ENCODE measurements at regions not wholly inside any gene's neighbourhood (a gene's known extent, or its start where the extent isn't known, plus 50 kb on each side); places are given as distances from the start of the nearest gene placed in this dataset.

DNA sequence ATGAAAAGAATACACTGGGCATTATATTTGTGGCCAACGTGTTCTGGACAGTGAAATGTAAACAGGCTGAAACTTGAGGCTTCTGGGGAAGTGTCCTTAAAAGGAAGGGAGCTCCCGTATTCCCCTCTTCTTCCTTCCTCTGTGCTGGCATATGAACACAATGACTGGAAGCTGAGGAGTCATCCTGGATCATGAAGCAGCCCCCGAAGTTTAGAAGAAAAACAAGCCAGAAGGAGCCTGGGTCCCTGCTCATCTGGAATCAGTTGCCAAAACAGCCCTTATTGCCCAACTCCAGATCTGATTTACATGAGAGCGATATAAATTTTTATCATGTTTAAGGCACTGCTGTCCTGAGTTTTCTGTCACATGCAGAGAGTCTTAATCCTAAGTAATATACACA, 65.4 kb upstream of the SLC1A1 start:
- H3K4me1 ChIP-seq: no peaks in the 10 kb centered on the region
- DNase-seq (ENCODE audit: low spot score in 2 of 2): no peak
- intact Hi-C loops (cut with DNase I; ENCODE audit: low total_unique reads): no loop called here
- H3K27ac ChIP-seq: no peak overlapping the region
- H3K36me3 ChIP-seq: no peaks in the 10 kb centered on the region
- H3K4me3 ChIP-seq: no peak overlapping the region
- TF ChIP-seq, protein P1, sequence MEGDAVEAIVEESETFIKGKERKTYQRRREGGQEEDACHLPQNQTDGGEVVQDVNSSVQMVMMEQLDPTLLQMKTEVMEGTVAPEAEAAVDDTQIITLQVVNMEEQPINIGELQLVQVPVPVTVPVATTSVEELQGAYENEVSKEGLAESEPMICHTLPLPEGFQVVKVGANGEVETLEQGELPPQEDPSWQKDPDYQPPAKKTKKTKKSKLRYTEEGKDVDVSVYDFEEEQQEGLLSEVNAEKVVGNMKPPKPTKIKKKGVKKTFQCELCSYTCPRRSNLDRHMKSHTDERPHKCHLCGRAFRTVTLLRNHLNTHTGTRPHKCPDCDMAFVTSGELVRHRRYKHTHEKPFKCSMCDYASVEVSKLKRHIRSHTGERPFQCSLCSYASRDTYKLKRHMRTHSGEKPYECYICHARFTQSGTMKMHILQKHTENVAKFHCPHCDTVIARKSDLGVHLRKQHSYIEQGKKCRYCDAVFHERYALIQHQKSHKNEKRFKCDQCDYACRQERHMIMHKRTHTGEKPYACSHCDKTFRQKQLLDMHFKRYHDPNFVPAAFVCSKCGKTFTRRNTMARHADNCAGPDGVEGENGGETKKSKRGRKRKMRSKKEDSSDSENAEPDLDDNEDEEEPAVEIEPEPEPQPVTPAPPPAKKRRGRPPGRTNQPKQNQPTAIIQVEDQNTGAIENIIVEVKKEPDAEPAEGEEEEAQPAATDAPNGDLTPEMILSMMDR (IDR thresholded peaks at IDR 0.05): no peak
- no peak for TF ChIP-seq POLR2AphosphoS5 (IDR thresholded peaks at IDR 0.05)
- TF ChIP-seq POLR2A (IDR thresholded peaks at IDR 0.05): no peak
- H3K27me3 ChIP-seq: no peaks in the 10 kb centered on the region
- no peaks in the 10 kb centered on the region for H3K9me3 ChIP-seq

DNA sequence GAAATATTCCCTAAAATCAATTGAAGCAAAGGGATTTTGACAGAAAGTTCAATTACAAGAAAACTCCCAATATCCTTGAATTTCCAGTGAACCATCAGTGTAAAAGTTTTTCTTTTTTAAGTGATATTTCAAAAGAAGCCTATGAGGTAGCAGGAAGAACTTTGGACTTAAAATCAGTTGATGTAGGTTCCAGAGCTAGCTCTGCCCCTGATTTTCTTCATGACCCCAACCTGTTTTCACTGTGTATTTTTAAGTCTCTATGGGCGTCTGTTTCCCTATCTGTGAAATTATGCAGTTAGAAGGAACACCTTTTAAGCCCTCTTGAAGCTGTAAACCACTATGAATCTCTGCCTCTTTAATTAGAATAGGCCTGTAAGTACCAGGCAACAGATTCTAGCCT, 66.2 kb upstream of the SLC1A1 start:
- Histone ChIP-seq H3K9me3 (no peaks in the 10 kb centered on the region), H3K4me3 (no peak overlapping the region), H3K27me3 (no peaks in the 10 kb centered on the region), H3K36me3 (no peaks in the 10 kb centered on the region), H3K27ac (no peak overlapping the region), H3K4me1 (no peaks in the 10 kb centered on the region)
- TF ChIP-seq POLR2A (IDR thresholded peaks at IDR 0.05) (no peak), POLR2AphosphoS5 (IDR thresholded peaks at IDR 0.05) (no peak)
- TF ChIP-seq, protein P1 (IDR thresholded peaks at IDR 0.05): no peak
- intact Hi-C loops (cut with DNase I; ENCODE audit: low total_unique reads): no loop called here
- no peak for DNase-seq (ENCODE audit: low spot score in 2 of 2)

DNA sequence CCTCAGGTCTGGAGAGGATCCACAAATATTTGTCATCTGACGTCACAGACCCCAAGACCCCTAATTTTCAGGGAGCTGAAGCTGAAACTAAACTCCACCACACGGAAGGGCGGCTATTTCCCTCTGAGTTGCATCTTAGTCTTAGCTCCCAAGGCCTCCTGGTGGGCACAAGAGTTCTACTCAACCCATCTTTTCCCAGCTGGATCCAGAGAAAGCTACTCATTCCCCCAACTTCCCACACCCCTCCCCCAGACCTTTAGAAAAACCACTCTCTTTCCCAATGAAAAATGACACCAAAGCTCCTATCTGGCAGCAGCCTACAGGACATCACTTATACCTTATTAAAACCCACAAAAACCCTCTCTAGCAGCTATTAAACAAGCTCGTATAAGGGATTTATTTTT, 67.1 kb upstream of the SLC1A1 start:
- no peak for TF ChIP-seq POLR2AphosphoS5 (IDR thresholded peaks at IDR 0.05)
- TF ChIP-seq, protein P1 (IDR thresholded peaks at IDR 0.05): no peak
- TF ChIP-seq POLR2A (IDR thresholded peaks at IDR 0.05): no peak

DNA sequence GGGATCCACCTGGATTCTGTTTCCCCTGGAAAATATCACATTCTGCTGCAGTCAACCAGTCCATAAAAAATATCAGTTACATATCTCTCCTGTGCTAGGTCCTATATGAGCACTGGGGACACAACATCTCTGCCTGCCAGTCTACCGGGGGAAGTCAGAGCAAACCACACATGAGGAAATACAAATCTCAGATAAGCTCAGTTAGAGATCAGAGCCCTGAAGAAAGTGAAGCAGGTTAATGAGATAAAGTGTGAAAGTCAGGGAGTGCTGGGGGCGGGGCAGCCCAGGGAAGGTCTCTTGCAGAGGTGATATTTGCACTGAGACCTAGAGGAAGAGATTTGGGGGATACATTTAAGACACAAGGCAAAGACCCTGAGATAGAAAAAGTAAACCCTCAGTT, 67.8 kb upstream of the SLC1A1 start:
- H3K9me3 ChIP-seq: no peaks in the 10 kb centered on the region
- H3K4me3 ChIP-seq: no peak overlapping the region
- H3K27ac ChIP-seq: no peak overlapping the region
- no peaks in the 10 kb centered on the region for H3K4me1 ChIP-seq
- no peaks in the 10 kb centered on the region for H3K27me3 ChIP-seq
- no peaks in the 10 kb centered on the region for H3K36me3 ChIP-seq
- no peak for DNase-seq (ENCODE audit: low spot score in 2 of 2)
- TF ChIP-seq, protein P1 (IDR thresholded peaks at IDR 0.05): no peak
- TF ChIP-seq POLR2A (IDR thresholded peaks at IDR 0.05) (no peak), POLR2AphosphoS5 (IDR thresholded peaks at IDR 0.05) (no peak)
- intact Hi-C loops (cut with DNase I; ENCODE audit: low total_unique reads): no loop called here

More for the DNA sequence above, 67.1 kb upstream of the SLC1A1 start:
- no peaks in the 10 kb centered on the region for H3K27me3 ChIP-seq
- no peaks in the 10 kb centered on the region for H3K4me1 ChIP-seq
- no peak overlapping the region for H3K4me3 ChIP-seq
- no peaks in the 10 kb centered on the region for H3K9me3 ChIP-seq
- H3K27ac ChIP-seq: no peak overlapping the region
- H3K36me3 ChIP-seq: no peaks in the 10 kb centered on the region
- intact Hi-C loops (cut with DNase I; ENCODE audit: low total_unique reads): no loop called here
- no peak for DNase-seq (ENCODE audit: low spot score in 2 of 2)

DNA sequence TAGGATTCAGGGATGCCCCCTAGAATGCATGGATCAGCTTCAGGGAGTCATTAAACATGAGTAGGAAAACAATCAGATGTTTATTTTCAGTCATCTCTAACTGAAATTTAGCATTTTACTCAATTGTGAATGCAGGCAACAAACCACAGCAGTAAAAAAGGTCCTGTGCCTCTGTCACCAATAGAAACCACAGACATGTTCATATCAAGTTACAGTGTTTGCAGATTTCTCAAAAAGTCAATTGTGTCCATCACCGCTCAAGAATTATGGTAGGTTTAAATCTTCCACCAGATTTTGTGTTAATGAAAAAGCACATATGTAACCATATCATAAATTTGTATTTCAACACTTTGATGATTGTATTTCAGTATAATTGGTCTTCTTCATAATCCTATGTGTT, 68.4 kb upstream of the SLC1A1 start:
- Histone ChIP-seq H3K9me3 (no peaks in the 10 kb centered on the region), H3K36me3 (no peaks in the 10 kb centered on the region), H3K4me1 (no peaks in the 10 kb centered on the region), H3K27me3 (no peaks in the 10 kb centered on the region), H3K4me3 (no peak overlapping the region), H3K27ac (no peak overlapping the region)
- DNase-seq (ENCODE audit: low spot score in 2 of 2): no peak
- TF ChIP-seq, protein P1 (IDR thresholded peaks at IDR 0.05): no peak
- TF ChIP-seq POLR2A (IDR thresholded peaks at IDR 0.05) (no peak), POLR2AphosphoS5 (IDR thresholded peaks at IDR 0.05) (no peak)
- intact Hi-C loops (cut with DNase I; ENCODE audit: low total_unique reads): no loop called here
